H1 (cell line): ENCODE measurements at regions not wholly inside any gene's neighbourhood (a gene's known extent, or its start where the extent isn't known, plus 50 kb on each side); places are given as distances from the start of the nearest gene placed in this dataset.

Experiments used
- TF ChIP-seq, protein P1 (sequence below): IDR thresholded peaks from 2 replicates; pipeline ENCODE4 v1.6.1; 2011; ENCODE audit warnings: low read length, improper control_type of control experiment

- TF ChIP-seq, protein P1, sequence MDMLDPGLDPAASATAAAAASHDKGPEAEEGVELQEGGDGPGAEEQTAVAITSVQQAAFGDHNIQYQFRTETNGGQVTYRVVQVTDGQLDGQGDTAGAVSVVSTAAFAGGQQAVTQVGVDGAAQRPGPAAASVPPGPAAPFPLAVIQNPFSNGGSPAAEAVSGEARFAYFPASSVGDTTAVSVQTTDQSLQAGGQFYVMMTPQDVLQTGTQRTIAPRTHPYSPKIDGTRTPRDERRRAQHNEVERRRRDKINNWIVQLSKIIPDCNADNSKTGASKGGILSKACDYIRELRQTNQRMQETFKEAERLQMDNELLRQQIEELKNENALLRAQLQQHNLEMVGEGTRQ: no peak
Measured at GRCh38 chr7:10034843-10035556, 938.7 kb upstream of the PHF14 start (continued).
